Loucy (cell line): ENCODE measurements at regions not wholly inside any gene's neighbourhood (a gene's known extent, or its start where the extent isn't known, plus 50 kb on each side); places are given as distances from the start of the nearest gene placed in this dataset.
"Not testable (repeated sequence)": the region's sequence is repeated elsewhere in the genome, so short reads cannot be mapped to it uniquely, and the experiment has no call there.

Source experiments
- H2AFZ ChIP-seq: fragments of 200-600 bp; sonication (generic); 2 replicates; pipeline ENCODE4 v1.6.0; 2016; ENCODE audit warnings: antibody characterized with exemption, mild to moderate bottlenecking, low read length, moderate library complexity
- H3F3A ChIP-seq: fragments of 200-600 bp; 2 replicates; pipeline ENCODE4 v1.6.0; 2016; ENCODE audit warnings: antibody characterized with exemption, low read depth, mild to moderate bottlenecking
- H3K27me3 ChIP-seq: fragments of 200-600 bp; sonication (generic); 2 replicates; pipeline ENCODE4 v1.6.1; 2014; ENCODE audit warnings: low read length, mild to moderate bottlenecking; ENCODE audit not compliant: insufficient read depth, poor library complexity, severe bottlenecking
- H3K36me3 ChIP-seq: fragments of 200-600 bp; sonication (generic); 2 replicates; pipeline ENCODE4 v1.6.1; 2016; ENCODE audit warnings: low read length; ENCODE audit not compliant: insufficient read depth
- H3K4me1 ChIP-seq: fragments of 200-600 bp; sonication (generic); 2 replicates; pipeline ENCODE4 v1.5.1; 2014; ENCODE audit warnings: low read length, mild to moderate bottlenecking; ENCODE audit not compliant: insufficient read depth, poor library complexity, severe bottlenecking
- H3K4me2 ChIP-seq: fragments of 200-600 bp; sonication (generic); 2 replicates; pipeline ENCODE4 v1.6.0; 2014; ENCODE audit warnings: antibody characterized with exemption, low read length, low read depth, mild to moderate bottlenecking; ENCODE audit not compliant: poor library complexity, severe bottlenecking
- H3K4me3 ChIP-seq: fragments of 200-600 bp; sonication (generic); 2 replicates; pipeline ENCODE4 v1.5.1; 2014; ENCODE audit warnings: low read length, mild to moderate bottlenecking, mixed read lengths; ENCODE audit not compliant: poor library complexity, severe bottlenecking
- H3K79me2 ChIP-seq: fragments of 200-600 bp; sonication (generic); 2 replicates; pipeline ENCODE4 v1.6.1; 2014; ENCODE audit warnings: low read length; ENCODE audit not compliant: insufficient read depth
- H3K9ac ChIP-seq: fragments of 200-600 bp; sonication (generic); 2 replicates; pipeline ENCODE4 v1.6.0; 2014; ENCODE audit warnings: mild to moderate bottlenecking, low read depth, low read length, moderate library complexity; ENCODE audit not compliant: poor library complexity, severe bottlenecking
- H3K9me2 ChIP-seq: fragments of 200-600 bp; sonication (generic); replicated peaks from 2 replicates; pipeline ENCODE4 v1.6.1; 2016; ENCODE audit warnings: low read depth, low read length, mixed read lengths
- H3K9me3 ChIP-seq: fragments of 200-600 bp; sonication (generic); 2 replicates; pipeline ENCODE4 v1.6.1; 2014; ENCODE audit warnings: mild to moderate bottlenecking, antibody characterized with exemption, low read length, low read depth; ENCODE audit not compliant: insufficient read depth
- H4K20me1 ChIP-seq: fragments of 200-600 bp; sonication (generic); 2 replicates; pipeline ENCODE4 v1.6.0; 2014; ENCODE audit warnings: antibody characterized with exemption, low read length, mild to moderate bottlenecking; ENCODE audit not compliant: insufficient read depth, poor library complexity, severe bottlenecking
- EZH2phosphoT487 ChIP-seq: fragments of 200-600 bp; IDR thresholded peaks from 2 replicates; pipeline ENCODE4 v1.6.1; 2018; ENCODE audit warnings: antibody characterized with exemption, mild to moderate bottlenecking, moderate library complexity, borderline replicate concordance
- TF ChIP-seq, protein P1 (sequence below): fragments of 200-600 bp; sonication (generic); conservative IDR thresholded peaks from 2 replicates; pipeline ENCODE4 v1.5.1; 2014; ENCODE audit warnings: mild to moderate bottlenecking, antibody characterized with exemption, low read length

DNA sequence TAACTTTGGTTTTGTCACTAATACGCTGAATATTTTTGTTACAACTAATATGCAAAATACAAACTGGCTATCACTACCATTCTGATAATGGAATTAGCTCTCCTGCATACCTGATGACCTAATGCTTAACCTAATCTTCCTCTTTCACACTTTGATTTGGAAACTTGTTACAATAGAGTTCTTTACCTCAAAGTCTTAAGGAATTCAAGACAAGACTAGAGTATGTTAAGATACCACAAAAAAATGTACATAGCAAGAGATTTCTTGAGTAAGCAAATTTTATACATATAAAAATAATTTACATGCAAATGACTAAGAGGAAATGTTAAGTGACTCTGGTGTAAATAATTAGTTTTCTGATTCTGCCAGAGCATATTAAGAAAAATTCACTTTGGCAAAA is 1515.7 kb upstream of the TPTE start:
- H4K20me1 ChIP-seq, H3K9me2 ChIP-seq, H3K36me3 ChIP-seq, H3K4me3 ChIP-seq, H3K79me2 ChIP-seq, H3F3A ChIP-seq, H3K4me2 ChIP-seq, H3K27me3 ChIP-seq, H3K4me1 ChIP-seq, H2AFZ ChIP-seq, H3K9ac ChIP-seq: not testable (repeated sequence)
- peaks cover 20% of the 10 kb centered on the region; the same call in 1 of the 2 replicates for H3K9me3 ChIP-seq

GRCh38 chr21:9006111-9006510 is 1515.3 kb upstream of the TPTE start:
- not testable (repeated sequence) for H3F3A ChIP-seq, H3K4me2 ChIP-seq

DNA sequence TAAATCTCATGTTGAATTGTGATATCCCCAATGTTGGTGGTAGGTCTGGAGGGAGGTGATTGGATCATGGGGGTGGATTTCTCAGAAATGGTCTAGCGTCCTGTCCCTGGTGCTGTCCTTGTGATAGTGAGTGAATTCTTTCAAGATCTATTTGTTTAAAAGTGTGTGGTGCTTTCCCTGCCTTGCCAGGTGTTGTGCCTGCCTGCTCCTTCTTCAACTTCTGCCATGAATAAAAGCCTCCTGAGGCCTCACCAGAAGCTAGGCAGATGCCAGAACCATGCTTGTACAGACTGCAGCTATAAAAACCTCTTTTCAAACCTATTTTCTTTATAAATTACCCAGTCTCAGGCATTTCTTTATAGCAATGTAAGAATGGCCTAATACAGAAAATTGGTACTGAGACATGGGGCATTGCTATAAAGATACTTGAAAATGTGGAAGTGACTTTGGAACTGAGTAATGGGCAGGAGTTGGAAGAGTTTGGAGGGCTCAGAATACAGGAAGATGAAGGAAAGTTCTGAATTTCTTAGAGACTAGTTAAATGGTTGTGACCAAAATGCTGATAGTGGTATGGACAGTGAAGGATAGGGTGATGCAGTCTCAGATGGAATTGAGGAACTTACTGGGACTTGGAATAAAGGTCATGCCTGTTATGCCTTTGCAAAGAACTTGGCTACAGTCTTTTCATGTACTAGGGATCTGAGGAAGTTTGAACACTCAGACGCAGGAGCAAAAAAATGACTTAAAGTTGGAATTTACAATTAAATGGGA is 1514.6 kb upstream of the TPTE start:
- not testable (repeated sequence) for H3K36me3 ChIP-seq, H3K9ac ChIP-seq, H3K79me2 ChIP-seq, H4K20me1 ChIP-seq, H3K9me2 ChIP-seq, H3K4me3 ChIP-seq, H3F3A ChIP-seq, H3K4me1 ChIP-seq, H3K4me2 ChIP-seq, H3K27me3 ChIP-seq, H2AFZ ChIP-seq
- H3K9me3 ChIP-seq, result peaks cover 25% of the 10 kb centered on the region; the same call in 1 of the 2 replicates

More at GRCh38 chr21:9006111-9006510, 1515.3 kb upstream of the TPTE start:
- not testable (repeated sequence) for H3K79me2 ChIP-seq, H3K4me3 ChIP-seq, H4K20me1 ChIP-seq, H3K27me3 ChIP-seq, H3K36me3 ChIP-seq, H3K4me1 ChIP-seq, H3K9me2 ChIP-seq, H2AFZ ChIP-seq, H3K9ac ChIP-seq
- peaks cover 20% of the 10 kb centered on the region; the same call in 1 of the 2 replicates for H3K9me3 ChIP-seq

- Histone ChIP-seq H3K27me3 (no peaks in the 10 kb centered on the region), H4K20me1 (no peaks in the 10 kb centered on the region), H3K4me2 (no peak overlapping the region), H3K79me2 (no peaks in the 10 kb centered on the region), H3K4me3 (no peak overlapping the region), H3K9ac (no peak overlapping the region), H2AFZ (no peak overlapping the region), H3K4me1 (no peaks in the 10 kb centered on the region), H3F3A (no peaks in the 10 kb centered on the region), H3K9me3 (peaks cover 33% of the 10 kb centered on the region; the same call in 1 of the 2 replicates), H3K36me3 (no peaks in the 10 kb centered on the region), H3K9me2 (no peaks in the 10 kb centered on the region)
- no peak for TF ChIP-seq EZH2phosphoT487
- TF ChIP-seq, protein P1, sequence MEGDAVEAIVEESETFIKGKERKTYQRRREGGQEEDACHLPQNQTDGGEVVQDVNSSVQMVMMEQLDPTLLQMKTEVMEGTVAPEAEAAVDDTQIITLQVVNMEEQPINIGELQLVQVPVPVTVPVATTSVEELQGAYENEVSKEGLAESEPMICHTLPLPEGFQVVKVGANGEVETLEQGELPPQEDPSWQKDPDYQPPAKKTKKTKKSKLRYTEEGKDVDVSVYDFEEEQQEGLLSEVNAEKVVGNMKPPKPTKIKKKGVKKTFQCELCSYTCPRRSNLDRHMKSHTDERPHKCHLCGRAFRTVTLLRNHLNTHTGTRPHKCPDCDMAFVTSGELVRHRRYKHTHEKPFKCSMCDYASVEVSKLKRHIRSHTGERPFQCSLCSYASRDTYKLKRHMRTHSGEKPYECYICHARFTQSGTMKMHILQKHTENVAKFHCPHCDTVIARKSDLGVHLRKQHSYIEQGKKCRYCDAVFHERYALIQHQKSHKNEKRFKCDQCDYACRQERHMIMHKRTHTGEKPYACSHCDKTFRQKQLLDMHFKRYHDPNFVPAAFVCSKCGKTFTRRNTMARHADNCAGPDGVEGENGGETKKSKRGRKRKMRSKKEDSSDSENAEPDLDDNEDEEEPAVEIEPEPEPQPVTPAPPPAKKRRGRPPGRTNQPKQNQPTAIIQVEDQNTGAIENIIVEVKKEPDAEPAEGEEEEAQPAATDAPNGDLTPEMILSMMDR, result no peak
These were observed 1512.7 kb upstream of the TPTE start for GRCh38 chr21:9008636-9009035.

GRCh38 chr21:9009267-9010016 is 1511.9 kb upstream of the TPTE start:
- H3K9me2 ChIP-seq, H4K20me1 ChIP-seq, H3F3A ChIP-seq, H3K79me2 ChIP-seq, H3K4me3 ChIP-seq, H2AFZ ChIP-seq, H3K9ac ChIP-seq, H3K4me2 ChIP-seq, H3K27me3 ChIP-seq, H3K4me1 ChIP-seq, H3K36me3 ChIP-seq: not testable (repeated sequence)
- H3K9me3 ChIP-seq, result peaks cover 33% of the 10 kb centered on the region; the same call in 1 of the 2 replicates

DNA sequence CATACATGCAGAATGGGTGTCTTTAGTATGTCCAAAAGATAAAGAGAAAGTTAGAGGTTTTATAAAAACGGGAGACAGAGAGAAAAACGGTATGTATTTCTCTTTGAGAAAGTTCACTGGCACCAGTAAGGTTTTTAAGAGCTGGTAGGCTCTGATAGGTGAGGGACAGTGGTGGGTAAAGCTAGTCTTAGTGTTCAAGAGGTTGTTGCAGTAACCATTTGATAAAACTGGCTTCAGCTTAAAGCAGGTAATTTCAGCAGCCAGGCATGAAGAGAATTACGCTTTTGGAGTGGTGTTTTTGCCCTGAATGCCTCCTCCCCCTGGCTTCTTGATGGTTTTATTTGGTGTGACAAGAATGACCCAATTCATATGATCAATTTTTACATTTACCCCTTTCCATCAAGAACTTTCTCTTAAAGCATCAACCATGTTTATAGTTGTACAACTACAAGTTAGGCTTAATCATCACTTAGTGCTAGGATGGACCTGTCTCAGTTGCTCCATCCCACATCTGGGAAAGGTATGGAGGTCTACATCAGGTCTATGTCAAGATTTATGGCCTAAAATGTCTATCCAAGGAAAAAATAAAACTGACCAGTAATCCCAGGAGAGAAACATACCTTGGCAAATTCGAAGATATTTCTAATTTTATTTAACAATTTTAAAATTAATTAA is 1511.1 kb upstream of the TPTE start:
- H3K9me3 ChIP-seq, result peaks cover 33% of the 10 kb centered on the region; the same call in 1 of the 2 replicates
- H2AFZ ChIP-seq, H3F3A ChIP-seq, H4K20me1 ChIP-seq, H3K9me2 ChIP-seq, H3K9ac ChIP-seq, H3K4me2 ChIP-seq, H3K79me2 ChIP-seq, H3K27me3 ChIP-seq, H3K4me3 ChIP-seq, H3K4me1 ChIP-seq, H3K36me3 ChIP-seq: not testable (repeated sequence)
